COLO668 (cell line): ENCODE measurements at regions not wholly inside any gene's neighbourhood (a gene's known extent, or its start where the extent isn't known, plus 50 kb on each side); places are given as distances from the start of the nearest gene placed in this dataset.

Experiments
- DNase-seq: peaks from one replicate; lab custom pipeline; 2025; ENCODE audit not compliant: unreplicated experiment; lab: John Stamatoyannopoulos, UW

DNA sequence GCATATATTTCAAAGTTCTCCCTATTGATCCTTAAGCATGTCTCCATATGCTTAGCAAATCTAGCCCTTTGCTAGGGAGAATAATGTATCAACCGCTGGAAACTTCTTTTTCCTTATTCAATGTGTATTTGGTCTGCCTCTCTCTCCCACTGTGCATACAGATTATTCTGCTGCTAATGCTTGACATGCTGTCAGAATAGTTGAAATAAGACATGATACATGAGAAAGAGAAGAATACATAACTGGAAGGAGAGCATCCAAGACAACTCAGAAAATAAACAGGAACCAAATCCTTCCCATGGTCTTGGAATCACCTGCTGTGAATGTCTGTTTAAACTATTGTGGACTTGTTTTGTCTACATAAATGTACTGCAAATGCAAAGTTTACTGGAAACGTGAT, 1103.0 kb downstream of the EFNB2 start:
- no peak for DNase-seq

DNA sequence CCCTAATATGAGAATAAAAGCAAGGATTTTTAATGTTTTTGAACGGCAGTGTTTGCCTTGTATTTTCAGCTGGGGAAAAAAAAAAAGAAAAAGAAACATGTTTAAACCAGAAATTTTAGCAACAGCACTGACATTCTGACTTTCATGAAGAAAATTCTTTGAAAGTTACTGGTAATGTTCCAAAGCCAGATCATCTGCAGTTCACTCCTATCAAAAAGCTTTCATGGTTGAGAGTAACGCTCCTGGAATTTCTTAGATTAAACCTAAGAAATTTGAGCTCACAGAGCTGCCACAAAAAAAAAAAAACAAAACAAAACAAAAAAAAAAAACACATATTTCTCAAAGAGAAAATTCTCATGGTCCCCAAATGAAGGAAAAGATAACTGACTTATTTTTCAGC, 1106.7 kb downstream of the EFNB2 start:
- no peak for DNase-seq

DNA sequence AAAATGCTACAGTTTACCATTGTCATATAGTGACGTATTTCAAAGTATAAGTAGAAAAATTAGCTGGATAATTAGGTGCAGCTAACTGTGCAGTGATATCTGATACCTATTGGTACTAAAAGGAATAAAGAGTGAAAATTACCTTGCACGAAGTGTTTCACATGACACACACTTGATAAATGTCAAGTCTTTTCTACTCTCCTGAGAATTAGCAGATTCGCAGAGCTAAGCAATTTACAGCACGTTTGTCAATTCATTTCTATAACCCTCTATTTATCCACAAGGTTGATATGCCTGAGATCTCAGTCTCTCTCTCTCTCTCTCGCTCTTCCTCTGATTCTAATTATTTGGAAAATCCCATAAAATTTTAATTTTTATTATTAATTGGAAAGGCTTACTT, 1109.0 kb downstream of the EFNB2 start:
- DNase-seq = no peak

DNA sequence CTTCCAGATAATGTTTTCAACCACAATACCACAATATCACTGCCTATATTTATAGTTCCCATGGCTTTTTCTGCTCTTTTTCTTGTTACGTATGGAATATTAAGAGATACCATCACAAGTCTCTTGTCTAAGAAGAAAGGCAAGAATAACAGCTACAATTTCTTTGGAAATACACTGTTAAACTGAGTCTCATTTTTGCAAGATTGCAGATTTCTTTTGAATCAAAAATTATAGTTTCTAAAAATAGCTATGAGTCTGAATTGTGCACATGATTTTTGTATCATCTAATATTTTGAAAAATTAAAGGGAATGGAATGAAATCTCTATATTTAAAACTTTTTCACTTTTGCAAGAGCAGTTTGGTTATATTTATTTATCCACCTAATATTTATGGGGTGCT, 1120.8 kb downstream of the EFNB2 start:
- no peak for DNase-seq

DNA sequence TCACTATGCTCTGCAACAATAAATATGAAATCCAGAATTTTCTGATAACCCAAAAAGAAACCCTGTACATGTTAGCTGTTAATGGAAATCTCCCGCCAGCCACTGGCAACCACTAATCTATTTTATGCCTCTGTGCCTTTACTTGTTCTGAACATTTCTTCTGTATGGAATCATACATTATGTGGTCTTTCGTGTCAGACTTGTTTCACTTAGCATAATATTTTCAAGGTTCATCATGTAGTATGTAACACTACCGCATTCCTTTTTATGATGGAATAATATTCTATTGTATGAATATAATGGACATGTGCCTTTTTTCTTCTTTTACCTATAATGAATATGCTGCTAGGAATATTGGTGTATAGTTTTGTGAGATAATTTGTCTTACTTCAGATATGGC, 1123.3 kb downstream of the EFNB2 start:
- DNase-seq = no peak

DNA sequence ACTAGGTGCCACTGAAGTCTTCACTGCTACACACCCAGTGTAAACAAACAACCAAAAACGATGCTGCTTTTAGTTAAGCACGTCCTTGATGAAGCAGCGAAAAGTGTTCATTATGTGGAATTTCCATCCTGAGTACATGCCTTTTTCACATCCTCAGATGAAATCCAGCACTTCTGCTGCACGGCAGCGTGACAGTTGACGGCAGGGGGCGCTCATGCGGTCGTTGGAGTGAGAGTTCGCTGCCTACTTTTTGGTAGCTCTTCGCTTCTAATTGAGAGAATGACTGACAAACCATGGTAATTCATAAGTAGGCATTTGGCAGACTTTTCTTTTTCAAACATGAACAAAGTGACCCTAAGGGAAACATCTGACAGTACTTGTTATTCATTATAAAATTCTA, 1124.9 kb downstream of the EFNB2 start:
- DNase-seq = peak; percentile 51

DNA sequence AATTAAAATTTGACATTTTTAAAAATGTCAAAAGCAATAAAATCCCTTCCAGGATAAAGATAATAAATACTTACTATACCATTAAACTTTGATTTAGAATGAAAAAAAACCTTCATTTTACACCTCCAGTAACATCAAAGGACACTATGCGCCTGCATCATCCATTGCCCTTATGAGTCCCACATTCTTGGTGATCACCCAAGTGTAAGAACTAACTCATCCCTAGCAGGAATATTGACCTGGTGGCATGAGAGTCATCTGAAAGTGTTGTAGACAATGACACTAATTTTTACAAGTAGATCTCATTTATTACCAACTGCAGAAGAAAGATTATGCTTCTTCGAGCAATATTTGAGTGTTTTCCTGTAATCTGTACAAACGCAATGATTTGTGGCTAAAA, 1128.9 kb downstream of the EFNB2 start:
- no peak for DNase-seq

DNA sequence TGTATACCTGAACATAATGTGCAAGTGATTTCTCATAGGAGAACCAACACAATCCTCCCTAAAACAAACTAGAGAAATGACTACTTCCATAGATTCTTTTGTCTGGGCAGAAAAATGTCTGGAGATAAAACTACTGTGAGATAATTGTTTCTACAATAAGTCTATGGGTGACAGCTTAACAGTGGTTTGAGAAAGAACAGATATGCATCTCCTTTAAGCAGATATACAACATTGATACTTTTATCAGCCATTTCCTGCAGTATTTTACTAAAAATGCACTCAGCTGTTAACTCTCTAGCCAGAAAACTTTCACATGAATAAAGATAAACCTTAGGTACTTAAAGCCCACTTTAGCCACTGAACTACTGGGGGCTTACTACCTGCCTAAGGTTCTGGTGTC, 1132.4 kb downstream of the EFNB2 start:
- no peak for DNase-seq

DNA sequence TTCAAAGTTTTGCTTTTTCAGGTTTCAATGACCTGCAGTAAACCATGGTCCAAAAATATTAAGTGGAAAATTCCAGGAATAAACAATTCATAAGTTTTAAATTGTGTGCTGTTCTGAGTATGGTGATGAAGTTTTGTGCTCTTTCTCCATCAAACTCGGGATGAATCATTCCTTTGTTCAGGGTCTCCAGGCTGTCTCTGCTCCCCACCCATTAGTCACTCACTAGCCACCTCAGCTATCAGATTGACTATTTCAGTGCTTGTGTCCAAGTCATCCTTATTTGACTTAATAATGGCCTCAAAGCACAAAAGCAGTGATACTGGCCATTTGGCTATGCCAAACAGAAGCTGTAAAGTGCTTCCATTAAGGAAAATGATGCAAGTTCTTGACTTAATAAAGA, 1140.4 kb downstream of the EFNB2 start:
- no peak for DNase-seq

DNA sequence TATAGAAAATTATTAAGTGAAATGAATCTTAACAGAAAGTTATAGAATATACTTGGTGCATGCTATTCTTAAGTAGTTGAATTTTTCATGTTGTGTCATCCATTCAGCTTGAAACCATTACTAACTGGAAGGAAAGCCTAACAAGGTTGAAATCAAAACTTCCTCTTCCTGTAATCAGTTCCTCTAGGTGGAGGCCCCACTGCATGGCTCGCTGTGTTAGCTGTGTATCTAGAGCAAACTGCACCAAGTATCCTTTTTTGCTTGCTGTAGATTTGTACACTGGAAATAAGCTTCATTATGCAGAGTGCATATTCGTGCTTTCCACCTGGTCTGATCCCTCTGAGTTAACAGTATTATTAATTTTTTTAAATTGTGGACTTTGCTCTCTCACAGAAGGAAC, 1146.1 kb downstream of the EFNB2 start:
- DNase-seq = no peak

DNA sequence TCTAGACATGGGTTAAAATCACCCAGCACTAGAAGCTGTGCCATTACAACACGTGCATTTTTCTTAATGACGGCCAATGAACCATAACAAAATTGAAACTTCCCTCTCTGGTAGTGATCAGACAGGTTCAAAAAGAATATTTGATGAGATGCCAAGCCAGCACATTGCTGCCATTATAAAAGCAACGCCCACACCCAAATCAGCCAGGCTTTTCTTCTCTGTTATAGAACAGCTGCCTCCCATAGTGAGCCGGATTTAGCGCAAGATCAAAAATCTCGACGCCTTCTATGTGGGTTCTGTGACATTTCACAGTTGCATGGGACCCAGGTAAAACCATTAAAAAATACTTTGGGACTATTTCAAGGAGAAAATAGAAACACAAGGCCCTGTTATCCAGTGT, 1158.0 kb downstream of the EFNB2 start:
- DNase-seq = no peak

DNA sequence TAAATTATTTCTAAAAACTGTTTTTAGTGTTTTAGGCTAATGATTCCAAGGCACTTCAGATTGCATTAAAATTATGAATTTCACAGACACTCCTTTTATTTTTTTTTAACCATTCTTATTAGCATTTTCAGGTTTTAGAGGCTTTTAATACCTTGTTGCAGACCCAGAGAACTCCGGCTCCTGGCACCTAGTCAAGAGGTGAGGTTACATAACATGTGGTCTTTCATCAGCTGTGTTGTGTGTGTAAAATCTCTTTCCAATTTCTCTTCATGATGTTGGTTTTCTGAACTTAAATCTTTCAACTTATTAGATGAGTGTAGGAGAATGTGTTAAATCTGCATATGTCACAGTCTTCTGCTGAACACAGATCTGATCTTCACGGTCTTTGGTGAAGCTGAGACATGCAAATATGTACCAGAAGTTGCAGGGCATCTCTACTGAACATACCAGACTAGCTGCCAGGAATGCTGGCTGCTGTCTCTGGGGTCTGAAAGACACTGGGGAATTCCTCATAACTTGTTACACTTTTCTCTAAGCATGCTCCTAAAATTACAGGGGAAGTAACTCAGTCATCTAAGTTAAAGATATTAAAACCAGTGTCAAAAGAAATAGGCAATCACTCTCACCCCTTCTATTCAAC, 1165.3 kb downstream of the EFNB2 start:
- DNase-seq = no peak

DNA sequence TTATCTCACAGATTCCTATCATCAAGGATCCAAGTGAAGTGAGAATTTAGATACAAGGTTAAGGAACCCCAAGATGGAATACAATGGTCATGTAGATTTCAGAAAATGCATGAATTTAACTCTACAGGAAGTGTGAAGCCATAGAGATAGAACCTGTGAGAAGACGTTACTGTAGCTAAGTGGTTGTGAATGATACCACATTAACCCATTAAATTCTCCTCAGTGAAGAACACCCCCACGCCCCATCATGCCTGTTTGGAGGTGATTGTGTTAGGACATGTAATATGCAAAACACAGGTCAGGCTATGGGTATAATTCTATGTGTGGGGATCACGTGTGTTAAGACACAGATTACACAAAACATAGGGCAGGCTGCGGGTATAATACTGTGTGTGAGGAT, 1166.7 kb downstream of the EFNB2 start:
- no peak for DNase-seq

DNA sequence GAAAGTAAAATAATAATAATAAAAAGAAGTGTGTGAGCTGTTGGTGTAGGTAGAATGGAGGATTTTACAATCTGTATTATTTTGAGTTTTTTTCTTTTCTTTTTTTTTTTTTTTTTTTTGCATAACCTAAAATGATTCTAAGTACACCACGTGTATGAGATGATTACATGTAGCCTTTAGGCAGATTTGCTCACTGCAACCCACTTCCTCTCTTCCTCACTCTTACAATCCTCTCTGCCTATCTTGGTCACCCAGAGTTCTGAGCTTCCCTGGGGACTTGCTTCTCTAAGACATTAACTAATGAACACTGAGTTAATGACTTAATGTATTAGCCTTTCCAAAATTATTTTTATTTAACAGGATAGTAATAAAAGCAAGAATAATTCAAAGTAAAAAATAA, 1169.6 kb downstream of the EFNB2 start:
- no peak for DNase-seq

DNA sequence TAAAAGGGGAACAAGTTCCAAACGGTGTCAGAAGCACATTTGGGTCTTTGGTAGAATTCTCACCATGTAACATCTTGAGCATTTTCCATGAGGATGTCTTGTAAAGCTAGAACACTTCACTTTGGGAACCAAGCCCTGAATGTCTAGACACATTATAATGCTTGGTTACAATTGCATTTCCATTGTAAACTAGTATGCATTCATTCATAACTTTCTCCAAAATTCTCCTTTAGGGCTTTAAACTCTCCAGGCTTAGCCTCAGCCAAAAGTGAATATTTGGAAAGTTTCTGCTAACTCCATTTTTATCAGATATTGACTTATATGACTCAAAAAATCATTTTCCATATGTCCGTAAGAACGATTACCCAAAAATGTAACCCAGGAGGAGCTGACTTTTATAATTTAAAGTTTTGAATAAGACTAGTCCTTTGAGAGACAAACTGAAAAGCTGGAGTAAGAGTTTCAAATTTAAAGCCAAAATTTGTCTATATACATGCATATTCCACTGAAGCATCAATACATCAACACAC, 1170.4 kb downstream of the EFNB2 start:
- DNase-seq = no peak

DNA sequence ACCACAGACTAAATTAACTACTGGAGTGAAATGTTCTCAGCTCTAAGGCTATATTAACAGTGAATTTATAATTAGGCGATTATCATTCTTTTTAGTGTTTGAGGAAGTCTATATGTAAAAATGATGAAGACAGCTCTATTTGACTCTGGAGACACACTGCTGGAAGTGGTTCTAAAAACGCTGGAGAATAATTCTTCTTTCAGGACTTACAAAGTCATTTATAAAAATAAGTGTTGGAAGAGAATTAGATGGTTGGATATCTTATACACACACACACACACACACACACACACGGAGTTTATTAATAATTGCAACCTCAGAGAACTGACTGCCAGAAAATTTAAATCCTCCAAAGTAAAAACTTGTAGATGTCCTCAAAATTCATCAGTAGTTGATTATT, 1171.3 kb downstream of the EFNB2 start:
- no peak for DNase-seq

DNA sequence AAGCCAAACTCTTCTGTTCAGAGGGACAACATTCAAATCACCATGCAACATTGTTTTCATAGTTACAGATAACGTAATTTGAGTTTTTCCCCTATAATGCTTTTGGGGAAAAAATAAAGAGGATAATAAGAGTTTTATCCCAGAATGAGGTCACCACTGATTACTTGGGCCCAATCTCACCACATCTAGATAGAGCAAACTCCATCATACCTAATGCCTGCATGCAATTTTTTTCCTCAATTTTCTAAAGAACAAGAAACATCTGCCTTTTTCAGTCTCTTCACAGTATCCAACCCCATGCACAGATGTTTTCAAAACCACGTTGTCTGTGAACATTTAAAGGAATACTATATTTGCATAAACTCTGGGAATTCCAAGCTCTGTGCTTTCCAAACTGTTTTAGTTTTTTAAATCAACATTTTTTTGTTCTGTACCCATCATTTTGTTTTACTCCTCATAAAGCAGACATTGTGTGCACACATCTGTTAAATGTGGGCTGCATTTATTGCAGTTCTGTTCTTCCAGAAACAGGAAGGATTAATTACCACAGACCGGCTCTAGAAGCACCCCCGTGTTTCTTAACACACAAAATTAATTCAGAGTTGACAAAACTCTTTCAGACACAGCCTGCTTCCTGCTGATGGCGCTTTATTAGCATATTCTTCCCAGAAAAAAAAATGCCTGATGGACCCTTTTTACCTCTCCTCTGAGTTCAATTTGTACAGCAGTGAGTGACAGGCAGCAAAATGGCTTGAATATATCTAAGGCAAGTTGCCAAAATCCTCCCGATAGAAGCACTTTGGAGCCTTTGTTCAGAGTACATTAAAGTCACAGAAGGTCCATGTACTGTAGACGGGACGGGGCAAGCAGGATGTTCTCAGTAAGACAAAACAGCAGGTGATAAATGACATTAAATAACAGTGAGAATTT, 1171.9 kb downstream of the EFNB2 start:
- no peak for DNase-seq

DNA sequence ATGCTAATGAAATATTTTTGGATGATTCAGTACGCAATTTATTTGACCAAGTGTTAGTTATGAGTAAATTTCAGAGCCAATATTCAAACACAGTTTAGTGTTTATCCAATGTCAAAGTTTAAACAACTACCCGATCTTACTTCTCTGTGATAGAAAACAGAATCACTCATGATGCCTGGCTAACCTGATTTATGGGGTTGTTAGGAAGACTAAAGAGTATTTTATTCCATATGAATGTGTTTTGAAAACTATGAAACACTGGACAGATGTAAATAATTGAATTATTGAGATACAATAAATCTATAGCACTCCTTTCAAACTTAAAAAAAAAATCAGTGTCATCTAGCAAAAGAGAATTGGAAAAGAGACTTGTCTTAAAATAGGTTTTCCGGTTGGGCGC, 1181.8 kb downstream of the EFNB2 start:
- DNase-seq = no peak

DNA sequence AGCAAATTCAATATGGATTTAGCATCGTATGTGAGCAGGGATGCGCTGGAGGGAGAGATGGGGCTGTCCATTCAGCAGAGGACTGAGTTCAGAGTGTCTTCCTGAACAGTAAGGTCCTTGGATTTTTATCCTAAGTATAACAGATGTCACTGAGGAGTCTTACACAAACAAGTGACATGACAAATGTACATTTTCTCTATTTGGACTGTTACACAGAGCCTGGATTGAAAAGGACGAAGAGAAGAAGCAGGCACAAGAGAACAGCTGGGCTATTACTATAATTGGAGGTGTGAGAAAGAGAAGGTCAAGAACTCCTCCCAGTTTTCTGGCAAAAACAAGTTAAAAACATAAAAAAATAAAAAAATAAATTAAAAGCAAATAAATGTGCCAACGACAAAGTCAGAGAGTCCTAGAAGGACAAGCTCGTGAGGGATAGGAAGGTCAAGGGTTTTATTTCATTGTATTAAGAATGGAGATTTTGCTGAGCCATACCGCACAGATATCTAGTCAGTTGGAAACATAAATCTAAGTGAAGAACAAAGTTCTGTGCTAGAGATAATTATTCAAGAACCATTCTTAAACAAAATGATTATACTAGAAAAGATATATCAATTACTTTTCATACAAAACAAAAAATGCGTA, 1186.3 kb downstream of the EFNB2 start:
- DNase-seq = no peak

DNA sequence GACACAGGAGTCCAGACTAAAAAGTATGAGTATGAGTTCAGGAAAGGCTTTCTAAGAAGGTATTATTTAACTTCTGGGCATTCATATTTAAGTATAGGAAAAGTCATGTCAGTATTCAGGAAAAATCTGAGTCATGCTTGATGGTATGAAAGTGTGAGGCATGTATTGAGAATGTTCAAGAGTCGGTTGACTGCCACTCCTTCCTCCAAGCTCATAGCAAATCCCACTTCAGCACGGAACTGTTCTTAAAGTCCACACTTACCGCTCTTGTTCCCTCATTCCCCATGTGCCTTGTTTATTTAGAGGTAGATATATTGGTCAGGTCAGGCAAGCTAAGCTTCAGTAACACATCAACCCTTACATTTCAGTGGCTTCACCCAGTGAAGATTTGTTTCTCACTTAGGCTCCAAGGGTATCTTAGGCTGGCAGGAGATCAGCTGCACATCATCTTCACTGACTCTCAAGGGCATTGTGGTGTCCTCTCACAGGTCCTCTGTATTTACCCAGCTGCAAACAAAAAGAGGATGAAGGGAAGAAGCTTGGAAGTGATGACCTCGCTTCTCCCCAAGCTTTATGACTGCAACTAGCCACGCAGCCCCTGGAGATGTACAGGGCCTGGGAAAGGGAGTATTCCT, 1189.2 kb downstream of the EFNB2 start:
- DNase-seq = no peak

DNA sequence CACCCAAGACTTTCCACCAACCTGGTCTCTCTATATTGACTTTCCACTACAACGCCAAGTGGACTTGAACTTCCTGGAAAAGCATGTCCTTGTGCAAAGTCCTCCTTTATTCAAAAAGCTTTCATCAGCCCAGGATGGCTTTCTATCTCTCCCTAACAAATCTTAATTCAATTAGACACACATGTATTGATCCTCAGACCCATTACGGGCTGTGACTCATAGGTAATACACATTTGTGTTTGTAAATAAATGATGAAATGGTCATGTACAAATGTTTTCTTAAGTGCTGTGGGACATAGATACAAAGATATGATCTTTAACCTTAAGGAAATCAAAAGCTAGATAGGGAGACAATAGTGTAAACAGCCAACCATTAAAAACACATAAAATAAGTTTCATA, 1189.7 kb downstream of the EFNB2 start:
- DNase-seq = no peak
